ENCODE measurements at regions not wholly inside any gene's neighbourhood (a gene's known extent, or its start where the extent isn't known, plus 50 kb on each side); places are given as distances from the start of the nearest gene placed in this dataset.

GRCh38 chrX:131942034-131942433 is 81.1 kb upstream of the STK26 start:
- peaks cover 23% of the 10 kb centered on the region for H3K27me3 ChIP-seq (ENCODE audit: insufficient read depth, low read length)
- no peaks in the 10 kb centered on the region for H3K79me2 ChIP-seq (ENCODE audit: insufficient read depth, low read length)
- no peaks in the 10 kb centered on the region for H3K36me3 ChIP-seq (ENCODE audit: insufficient read depth, low read length)
- no peak for TF ChIP-seq CTCF (IDR thresholded peaks at IDR 0.05; ENCODE audit: extremely low read depth, low read depth, low read length)
- no peak overlapping the region for H3K4me2 ChIP-seq (ENCODE audit: insufficient read depth, low read length)
- no peak for DNase-seq (ENCODE audit: insufficient read length, low spot score, missing footprints)
- no peaks in the 10 kb centered on the region for H3K4me1 ChIP-seq (ENCODE audit: insufficient read depth, low read length)
- no peak overlapping the region for H3K27ac ChIP-seq (ENCODE audit: low read depth, low read length)
- no peak overlapping the region for H2AFZ ChIP-seq (ENCODE audit: low read length)
- H3K9me3 ChIP-seq (ENCODE audit: low read depth, low read length) = no peaks in the 10 kb centered on the region
- no peak overlapping the region for H3K4me3 ChIP-seq (ENCODE audit: insufficient read depth, low read length)
- H4K20me1 ChIP-seq (ENCODE audit: insufficient read depth, low read length) = no peaks in the 10 kb centered on the region

- H3K79me2 ChIP-seq (ENCODE audit: insufficient read depth, low read length) = no peaks in the 10 kb centered on the region
- no peaks in the 10 kb centered on the region for H3K9me3 ChIP-seq (ENCODE audit: low read depth, low read length)
- no peaks in the 10 kb centered on the region for H3K4me1 ChIP-seq (ENCODE audit: insufficient read depth, low read length)
- TF ChIP-seq CTCF (IDR thresholded peaks at IDR 0.05; ENCODE audit: extremely low read depth, low read depth, low read length) = no peak
- H3K27ac ChIP-seq (ENCODE audit: low read depth, low read length) = no peak overlapping the region
- H3K4me3 ChIP-seq (ENCODE audit: insufficient read depth, low read length) = no peak overlapping the region
- no peak overlapping the region for H2AFZ ChIP-seq (ENCODE audit: low read length)
- no peaks in the 10 kb centered on the region for H3K36me3 ChIP-seq (ENCODE audit: insufficient read depth, low read length)
- DNase-seq (ENCODE audit: insufficient read length, low spot score, missing footprints) = no peak
- H3K4me2 ChIP-seq (ENCODE audit: insufficient read depth, low read length) = no peak overlapping the region
- no peaks in the 10 kb centered on the region for H4K20me1 ChIP-seq (ENCODE audit: insufficient read depth, low read length)
- H3K27me3 ChIP-seq (ENCODE audit: insufficient read depth, low read length) = peaks cover 13% of the 10 kb centered on the region
Observed at GRCh38 chrX:131944936-131945902, 77.9 kb upstream of the STK26 start.

GRCh38 chrX:131951166-131951565 is 71.9 kb upstream of the STK26 start:
- H3K27me3 ChIP-seq (ENCODE audit: insufficient read depth, low read length) = peaks cover 6% of the 10 kb centered on the region

More at GRCh38 chrX:131951166-131951565, 71.9 kb upstream of the STK26 start:
- Histone ChIP-seq H3K9me3 (ENCODE audit: low read depth, low read length) (no peaks in the 10 kb centered on the region), H3K4me1 (ENCODE audit: insufficient read depth, low read length) (no peaks in the 10 kb centered on the region), H3K4me3 (ENCODE audit: insufficient read depth, low read length) (no peak overlapping the region), H2AFZ (ENCODE audit: low read length) (no peak overlapping the region), H3K36me3 (ENCODE audit: insufficient read depth, low read length) (no peaks in the 10 kb centered on the region), H4K20me1 (ENCODE audit: insufficient read depth, low read length) (no peaks in the 10 kb centered on the region), H3K27ac (ENCODE audit: low read depth, low read length) (no peak overlapping the region), H3K4me2 (ENCODE audit: insufficient read depth, low read length) (no peak overlapping the region), H3K79me2 (ENCODE audit: insufficient read depth, low read length) (no peaks in the 10 kb centered on the region)
- DNase-seq (ENCODE audit: insufficient read length, low spot score, missing footprints) = no peak
- TF ChIP-seq CTCF (IDR thresholded peaks at IDR 0.05; ENCODE audit: extremely low read depth, low read depth, low read length) = no peak

All from osteoblast (primary cell).